Mesenchymal stem cell (in vitro differentiated cells and primary cell): ENCODE measurements at regions not wholly inside any gene's neighbourhood (a gene's known extent, or its start where the extent isn't known, plus 50 kb on each side); places are given as distances from the start of the nearest gene placed in this dataset.

Source experiments
- DNase-seq: peaks from one replicate; pipeline ENCODE4 v3.0.0-alpha.2; 2013
- H2AFZ ChIP-seq: one replicate; pipeline ENCODE4 v1.6.1; 2013; ENCODE audit warnings: low read depth, mild to moderate bottlenecking, control low read depth, inconsistent platforms, low read length, moderate library complexity
- H2AK5ac ChIP-seq: 2 replicates; pipeline ENCODE4 v1.6.1; 2013; ENCODE audit warnings: low read length, moderate library complexity, mild to moderate bottlenecking, inconsistent platforms; ENCODE audit not compliant: severe bottlenecking
- H2BK120ac ChIP-seq: one replicate; pipeline ENCODE4 v1.6.1; 2013; ENCODE audit warnings: low read depth, mild to moderate bottlenecking, inconsistent platforms, low read length, moderate library complexity
- H2BK12ac ChIP-seq, 2 experiments: one replicate each; pipeline ENCODE4 v1.6.1; 2013; ENCODE audit warnings: inconsistent platforms in 2 of 2, low read length in 2 of 2, mild to moderate bottlenecking in 2 of 2, moderate library complexity in 2 of 2, control low read depth in 1 of 2
- H2BK15ac ChIP-seq: one replicate; pipeline ENCODE4 v1.6.1; 2013; ENCODE audit warnings: mild to moderate bottlenecking, low read depth, inconsistent platforms; ENCODE audit not compliant: poor library complexity, severe bottlenecking
- H2BK5ac ChIP-seq: 2 replicates; pipeline ENCODE4 v1.6.1; 2013; ENCODE audit warnings: low read depth, mild to moderate bottlenecking, low read length, control low read depth, inconsistent platforms; ENCODE audit not compliant: poor library complexity, severe bottlenecking
- H3K14ac ChIP-seq, 2 experiments: one replicate each; pipeline ENCODE4 v1.6.1; 2013; ENCODE audit warnings: inconsistent platforms in 2 of 2, low read length in 2 of 2, control low read depth in 1 of 2, mild to moderate bottlenecking in 1 of 2, moderate library complexity in 1 of 2
- H3K18ac ChIP-seq, 2 experiments: one replicate each; pipeline ENCODE4 v1.6.1; 2013; ENCODE audit warnings: inconsistent platforms in 2 of 2, low read length in 2 of 2, control low read depth in 1 of 2, low read depth in 1 of 2, mild to moderate bottlenecking in 1 of 2
- H3K23ac ChIP-seq, 2 experiments: one replicate each; pipeline ENCODE4 v1.6.1; 2013; ENCODE audit warnings: inconsistent platforms in 2 of 2, low read length in 2 of 2, mild to moderate bottlenecking in 2 of 2, moderate library complexity in 2 of 2, control low read depth in 1 of 2
- H3K27ac ChIP-seq: 2 replicates; pipeline ENCODE4 v1.5.1; 2013; ENCODE audit warnings: mild to moderate bottlenecking, moderate library complexity, low read length, control low read depth, inconsistent platforms; ENCODE audit not compliant: poor library complexity, severe bottlenecking
- H3K27me3 ChIP-seq, 2 experiments: 2 replicates each; pipeline versions ENCODE4 v1.6.1 to v1.7.0; 2013; ENCODE audit warnings: low read length in 2 of 2, mild to moderate bottlenecking in 2 of 2, moderate library complexity in 2 of 2, control low read depth in 1 of 2, inconsistent platforms in 1 of 2; ENCODE audit not compliant: control insufficient read depth in 1 of 2, insufficient read depth in 1 of 2
- H3K36me3 ChIP-seq, 2 experiments: 2 replicates each; pipeline versions ENCODE4 v1.6.1 to v1.7.0; 2013; ENCODE audit warnings: low read length in 2 of 2, control low read depth in 1 of 2, inconsistent platforms in 1 of 2, low read depth in 1 of 2, mild to moderate bottlenecking in 1 of 2; ENCODE audit not compliant: insufficient read depth in 2 of 2, control insufficient read depth in 1 of 2
- H3K4ac ChIP-seq, 2 experiments: one replicate each; pipeline ENCODE4 v1.6.1; 2013; ENCODE audit warnings: inconsistent platforms in 2 of 2, low read length in 2 of 2, mild to moderate bottlenecking in 2 of 2, moderate library complexity in 2 of 2, control low read depth in 1 of 2, low read depth in 1 of 2
- H3K4me1 ChIP-seq: 2 replicates; pipeline ENCODE4 v1.6.1; 2013; ENCODE audit warnings: low read depth, low read length, control low read depth; ENCODE audit not compliant: control insufficient read depth, insufficient read depth
- H3K4me2 ChIP-seq: 2 replicates; pipeline ENCODE4 v1.6.1; 2013; ENCODE audit warnings: low read length, mild to moderate bottlenecking, inconsistent platforms; ENCODE audit not compliant: poor library complexity, severe bottlenecking
- H3K4me3 ChIP-seq, 2 experiments: 2 replicates each; pipeline versions ENCODE4 v1.5.1 to v1.7.0; 2013; ENCODE audit warnings: low read length in 2 of 2, mild to moderate bottlenecking in 2 of 2, control low read depth in 1 of 2, low read depth in 1 of 2; ENCODE audit not compliant: insufficient read depth in 1 of 2
- H3K79me1 ChIP-seq: replicated peaks from 2 replicates; pipeline ENCODE4 v1.6.1; 2013; ENCODE audit warnings: mild to moderate bottlenecking, control low read depth, low read length, inconsistent platforms; ENCODE audit not compliant: poor library complexity, severe bottlenecking
- H3K9ac ChIP-seq: 2 replicates; pipeline ENCODE4 v1.7.0; 2013; ENCODE audit warnings: mild to moderate bottlenecking, low read length, moderate library complexity
- H3K9me3 ChIP-seq: 2 replicates; pipeline ENCODE4 v1.7.0; 2013; ENCODE audit warnings: mild to moderate bottlenecking, low read length; ENCODE audit not compliant: control insufficient read depth
- H4K8ac ChIP-seq: one replicate; pipeline ENCODE4 v1.6.1; 2013; ENCODE audit warnings: inconsistent platforms, mild to moderate bottlenecking, low read length, moderate library complexity
- H4K91ac ChIP-seq: one replicate; pipeline ENCODE4 v1.6.1; 2013; ENCODE audit warnings: mild to moderate bottlenecking, low read length, inconsistent platforms
- WGBS: methylation state at CpG from one replicate; pipeline ENCODE4 v1.1.7; 2013; ENCODE audit warnings: mixed read lengths; 5-methylcytosine and 5-hydroxymethylcytosine counted together

DNA sequence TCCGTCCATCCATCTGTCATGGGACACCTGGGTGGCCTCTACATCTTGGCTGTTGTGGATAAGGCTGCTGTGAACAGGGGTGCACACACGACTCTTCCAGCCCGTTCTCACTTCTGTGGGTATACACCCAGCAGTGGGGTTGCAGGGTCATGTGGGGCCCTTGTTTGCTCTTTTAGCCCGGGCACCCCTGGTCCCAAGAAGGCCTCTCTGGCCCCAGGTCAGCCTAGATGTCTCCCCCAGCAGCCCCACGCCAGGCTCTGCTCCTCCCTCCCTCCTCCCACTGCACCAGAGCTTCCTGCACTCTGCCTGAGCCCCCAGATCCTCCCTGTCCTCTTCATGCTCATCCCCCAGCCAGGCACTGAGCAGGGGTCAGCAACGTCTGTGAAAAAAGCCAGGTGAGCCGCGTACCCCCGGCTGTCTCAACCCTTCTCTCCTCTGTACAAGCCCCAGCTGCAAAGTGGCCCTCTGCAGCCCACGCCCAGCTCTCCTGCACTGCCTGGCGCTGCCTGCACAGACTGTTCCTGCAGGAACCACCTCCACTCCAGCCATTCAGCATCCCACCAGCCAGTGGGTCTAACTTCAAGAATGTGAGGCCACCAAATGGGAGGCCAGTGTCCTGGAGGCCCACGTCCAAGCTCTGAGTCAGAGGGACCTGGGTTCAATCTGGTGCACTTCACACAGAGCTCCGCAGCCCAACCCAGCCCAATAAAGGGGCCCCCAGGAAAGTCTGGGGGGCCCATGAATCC, 1508.9 kb downstream of the BRD1 start:
- Histone ChIP-seq H2BK12ac (no peak overlapping the region), H3K14ac (no peak overlapping the region), H3K27ac (no peak overlapping the region), H3K4ac (no peak overlapping the region), H4K8ac (no peak overlapping the region), H2AFZ (no peak overlapping the region), H3K4me1 (no peaks in the 10 kb centered on the region), H3K9me3 (no peaks in the 10 kb centered on the region), H3K36me3 (no peaks in the 10 kb centered on the region), H3K79me1 (no peaks in the 10 kb centered on the region), H2BK15ac (no peak overlapping the region), H3K27me3 (no peaks in the 10 kb centered on the region), H3K4me2 (no peak overlapping the region), H2BK120ac (no peak overlapping the region), H2AK5ac (no peak overlapping the region), H3K4me3 (no peak overlapping the region), H3K9ac (no peak overlapping the region), H2BK5ac (no peak overlapping the region), H3K18ac (no peak overlapping the region), H4K91ac (no peak overlapping the region), H3K23ac (no peak overlapping the region)
- no peak for DNase-seq
- 78% methylated on average over 13 of the region's 13 CpGs for WGBS

DNA sequence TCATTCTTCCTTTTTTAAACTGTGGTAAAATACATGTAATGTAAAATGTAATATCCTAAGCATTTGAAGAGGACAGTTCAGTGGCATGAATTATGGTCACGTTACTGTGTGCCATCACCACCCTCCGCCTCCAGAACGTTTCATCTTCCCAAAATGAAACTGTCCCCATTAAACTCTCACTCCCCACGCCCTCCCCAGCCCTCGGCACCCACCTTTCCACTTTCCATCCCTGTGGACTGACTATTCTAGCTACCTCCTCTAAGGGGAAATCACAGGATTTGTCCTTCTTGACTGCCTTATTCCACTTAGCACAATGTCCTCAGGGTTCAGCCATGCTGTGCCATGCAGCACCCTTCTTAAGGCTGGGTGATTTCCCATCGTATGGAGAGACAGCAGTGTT, 1509.5 kb downstream of the BRD1 start:
- no peak overlapping the region for H2AFZ ChIP-seq
- no peaks in the 10 kb centered on the region for H3K27me3 ChIP-seq
- no peak overlapping the region for H2BK120ac ChIP-seq
- no peak overlapping the region for H2BK15ac ChIP-seq
- H4K8ac ChIP-seq, result no peak overlapping the region
- no peaks in the 10 kb centered on the region for H3K79me1 ChIP-seq
- 60% methylated on average over 6 of the region's 6 CpGs for WGBS
- no peaks in the 10 kb centered on the region for H3K4me1 ChIP-seq
- H3K36me3 ChIP-seq, result no peaks in the 10 kb centered on the region
- no peak overlapping the region for H3K4ac ChIP-seq
- H2BK5ac ChIP-seq, result no peak overlapping the region
- H3K4me2 ChIP-seq, result no peak overlapping the region
- H4K91ac ChIP-seq, result no peak overlapping the region
- H2BK12ac ChIP-seq, result no peak overlapping the region
- no peak for DNase-seq
- H3K27ac ChIP-seq, result no peak overlapping the region
- no peak overlapping the region for H3K4me3 ChIP-seq
- no peak overlapping the region for H3K23ac ChIP-seq
- H3K9ac ChIP-seq, result no peak overlapping the region
- H3K9me3 ChIP-seq, result peaks cover under 1% of the 10 kb centered on the region
- no peak overlapping the region for H3K18ac ChIP-seq
- no peak overlapping the region for H3K14ac ChIP-seq
- no peak overlapping the region for H2AK5ac ChIP-seq

DNA sequence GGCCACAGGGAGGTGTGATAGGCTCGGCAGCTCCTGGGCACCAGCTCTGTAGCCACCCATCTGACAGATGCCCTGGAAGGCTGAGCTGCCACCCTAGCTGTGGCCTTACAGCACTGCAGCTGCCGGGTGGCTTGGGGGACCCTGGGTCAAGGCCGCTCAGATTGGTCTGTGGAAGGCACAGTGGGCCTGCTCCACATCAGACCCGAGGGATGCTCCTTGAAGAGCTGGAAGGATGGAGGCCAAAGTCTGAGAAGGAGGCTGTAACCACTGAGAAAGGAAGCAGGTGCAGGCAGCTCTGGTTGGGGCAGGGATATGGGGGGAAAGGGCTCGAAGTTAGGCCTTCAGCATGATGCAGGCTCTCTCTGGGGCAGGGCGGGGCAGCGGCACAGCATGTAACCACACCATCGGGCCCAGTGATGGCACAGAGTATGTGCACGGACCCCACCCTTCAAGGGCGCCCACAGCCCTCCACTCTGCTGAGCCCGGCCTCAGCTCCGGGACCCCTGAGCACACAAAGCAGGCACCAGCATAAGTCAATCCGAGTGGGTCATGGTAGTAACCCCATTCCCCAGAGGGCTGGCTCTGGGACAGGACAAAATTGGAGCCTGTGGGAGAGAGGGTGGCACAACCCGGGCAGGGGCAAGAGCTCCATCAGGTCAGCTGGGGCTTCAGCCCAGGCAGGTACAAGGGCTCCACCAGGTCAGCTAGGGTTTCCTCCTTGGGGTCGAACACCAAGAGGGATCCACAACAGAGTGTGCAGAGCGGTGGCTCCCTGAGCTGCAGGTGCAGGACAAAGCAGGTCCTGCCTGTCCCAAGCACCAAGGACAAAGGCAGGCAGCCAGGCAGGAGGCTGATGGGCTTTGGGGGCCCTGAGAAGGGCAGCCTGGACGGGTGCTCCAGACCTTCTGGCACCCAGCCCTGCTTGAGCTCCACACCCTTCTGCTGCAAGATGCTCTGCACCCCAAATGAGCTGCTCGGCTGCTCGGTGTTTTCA, 1511.1 kb downstream of the BRD1 start:
- H3K4ac ChIP-seq, result no peak overlapping the region
- H3K4me3 ChIP-seq, result no peak overlapping the region
- DNase-seq, result no peak
- no peak overlapping the region for H3K23ac ChIP-seq
- no peak overlapping the region for H3K14ac ChIP-seq
- H2BK120ac ChIP-seq, result no peak overlapping the region
- 75% methylated on average over 19 of the region's 19 CpGs for WGBS
- H4K91ac ChIP-seq, result no peak overlapping the region
- no peak overlapping the region for H3K9ac ChIP-seq
- no peak overlapping the region for H4K8ac ChIP-seq
- H3K18ac ChIP-seq, result no peak overlapping the region
- H2BK12ac ChIP-seq, result no peak overlapping the region
- no peaks in the 10 kb centered on the region for H3K36me3 ChIP-seq
- no peaks in the 10 kb centered on the region for H3K4me1 ChIP-seq
- peaks cover 8% of the 10 kb centered on the region for H3K9me3 ChIP-seq
- no peaks in the 10 kb centered on the region for H3K79me1 ChIP-seq
- peak overlapping the region; percentile 5 for H3K4me2 ChIP-seq
- H3K27ac ChIP-seq, result no peak overlapping the region
- H2AFZ ChIP-seq, result no peak overlapping the region
- H2BK5ac ChIP-seq, result no peak overlapping the region
- H2BK15ac ChIP-seq, result no peak overlapping the region
- no peaks in the 10 kb centered on the region for H3K27me3 ChIP-seq
- H2AK5ac ChIP-seq, result no peak overlapping the region
